Renal cortical epithelial cell (primary cell): ENCODE measurements at regions not wholly inside any gene's neighbourhood (a gene's known extent, or its start where the extent isn't known, plus 50 kb on each side); places are given as distances from the start of the nearest gene placed in this dataset.
"Not testable (repeated sequence)": the region's sequence is repeated elsewhere in the genome, so short reads cannot be mapped to it uniquely, and the experiment has no call there.

ENCODE experiments used
- DNase-seq: peaks from one replicate; pipeline ENCODE4 v3.0.0-alpha.2; 2011; ENCODE audit warnings: low read depth

DNA sequence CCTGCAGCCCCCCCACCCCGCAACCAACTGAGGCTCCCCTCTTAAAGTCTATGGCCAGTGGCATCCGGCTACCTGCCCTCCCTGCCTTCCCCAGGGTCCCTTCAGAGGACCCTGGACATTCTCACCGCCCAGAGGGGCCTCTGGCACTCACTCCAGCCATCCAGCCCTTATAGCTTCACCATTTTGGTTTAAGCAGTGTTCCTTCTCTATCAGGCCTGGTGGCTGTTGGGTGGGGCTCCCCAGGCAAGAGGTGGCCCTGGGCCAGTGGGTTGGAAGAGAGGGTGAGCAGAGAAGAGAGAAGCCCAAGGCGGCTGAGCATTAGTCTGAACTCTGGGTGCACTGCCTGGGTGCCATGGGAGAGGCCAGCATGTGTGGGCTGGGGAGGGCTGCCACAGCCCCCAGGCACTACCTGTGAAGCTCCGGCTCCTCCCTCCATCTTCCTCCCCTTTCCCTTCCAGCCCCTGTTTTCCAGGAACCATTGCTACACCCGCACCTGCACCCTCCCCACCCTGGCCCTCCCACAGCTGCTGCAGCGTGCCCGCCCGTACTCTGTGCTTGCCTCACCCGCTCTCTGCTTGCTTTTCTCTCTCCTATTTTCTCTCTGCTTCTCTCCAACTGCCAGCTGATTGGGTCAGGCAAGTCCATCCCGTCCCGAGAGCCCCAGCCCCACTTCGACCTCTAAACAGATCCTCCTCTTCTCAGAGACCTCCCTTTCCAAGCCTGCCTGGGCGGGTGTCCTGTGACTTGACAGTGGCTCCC lies 168.2 kb downstream of the TBC1D2B start:
- DNase-seq: no peak

- not testable (repeated sequence) for DNase-seq
Observed at GRCh38 chr15:77908752-77909111, 168.8 kb downstream of the TBC1D2B start.

DNA sequence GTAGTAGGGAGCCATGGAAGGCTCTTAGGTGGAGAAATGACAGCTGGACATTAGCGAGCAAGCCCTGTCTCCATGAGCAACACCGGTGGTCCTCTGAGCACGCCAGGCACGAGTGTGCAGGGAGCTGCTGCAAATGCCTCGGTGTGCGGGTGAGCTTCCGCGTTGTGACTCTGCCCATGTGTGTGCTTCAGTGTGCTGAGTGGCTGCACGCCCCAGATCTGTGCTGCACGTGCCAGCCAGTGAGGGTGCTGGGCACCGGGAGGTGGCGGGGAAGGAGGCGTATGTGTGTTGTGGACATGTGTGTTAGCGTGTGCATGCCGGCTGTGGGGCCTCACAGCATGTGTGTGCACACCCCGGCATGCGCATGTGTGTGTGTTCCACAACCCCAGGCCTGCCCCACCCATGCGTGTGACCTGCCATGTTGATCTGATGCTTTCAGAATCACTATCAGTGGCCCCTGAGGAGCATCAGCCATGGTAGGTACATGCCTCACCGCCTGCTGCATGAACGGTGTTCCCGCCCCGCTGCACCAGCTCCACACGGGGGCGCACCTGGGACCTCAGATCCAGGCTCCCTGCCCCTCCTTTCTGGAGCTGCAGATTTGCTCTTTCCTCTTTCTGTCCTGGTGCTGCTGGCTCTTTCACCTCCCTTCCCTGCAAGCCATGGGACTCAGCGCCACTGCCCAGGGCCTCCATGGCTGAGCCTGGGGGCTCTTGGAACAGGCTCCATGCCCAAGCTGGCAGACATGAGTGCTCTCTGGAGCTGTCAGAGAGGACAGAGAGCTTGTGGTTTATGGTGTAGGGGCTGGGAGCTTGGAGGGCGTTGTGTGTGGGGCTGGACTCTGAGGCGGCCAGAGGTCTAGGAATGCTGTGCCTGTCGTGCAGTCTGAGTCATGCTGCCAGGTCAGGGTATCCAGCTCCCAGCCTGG lies 169.4 kb downstream of the TBC1D2B start:
- DNase-seq: peak; percentile 52

DNA sequence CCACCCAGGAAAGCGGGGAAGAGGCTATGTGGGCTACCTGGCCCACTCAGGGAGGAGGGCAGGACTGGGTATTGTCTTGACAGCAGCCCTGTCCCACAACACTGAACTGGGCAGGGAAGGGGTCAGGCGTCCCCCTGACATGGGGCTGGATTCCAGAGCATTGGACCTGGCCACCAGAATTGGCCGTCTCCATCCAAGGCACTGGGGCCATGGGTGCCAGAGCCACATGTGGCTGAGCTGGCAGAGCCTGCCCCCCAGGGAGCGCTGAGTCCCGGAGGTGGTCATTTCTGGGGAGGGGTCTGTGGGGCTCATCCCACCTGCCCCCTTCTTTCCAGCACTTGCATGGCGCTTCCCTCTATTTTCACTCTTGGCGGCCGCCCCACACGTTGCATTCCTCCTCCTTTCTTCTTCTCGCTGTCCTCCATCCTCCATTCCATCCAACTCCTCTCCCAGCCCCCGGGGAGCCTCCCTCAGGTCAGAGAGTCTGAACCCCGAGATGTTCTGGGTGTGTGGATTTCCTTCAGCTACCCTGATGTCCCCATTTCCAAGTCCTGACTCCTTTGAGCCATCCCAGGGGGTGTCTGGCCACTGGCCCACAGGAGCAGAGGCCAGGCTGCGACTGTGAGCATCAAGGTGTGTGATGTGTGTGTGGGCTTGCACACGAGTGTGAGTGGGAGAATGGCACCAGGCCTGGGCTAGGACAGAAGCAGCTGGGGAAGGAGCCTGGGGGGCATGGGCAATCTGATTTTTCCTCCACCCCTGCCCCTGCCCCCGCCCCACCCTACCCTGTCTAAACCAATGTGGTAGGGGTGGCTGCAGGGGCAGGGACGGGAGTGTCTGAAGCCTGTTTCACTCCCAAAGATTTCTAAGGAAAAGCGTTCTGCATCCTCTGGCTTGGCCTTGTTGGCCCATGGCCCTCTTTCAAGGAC lies 171.2 kb downstream of the TBC1D2B start:
- DNase-seq: not testable (repeated sequence)

- DNase-seq: no peak
Observed at GRCh38 chr15:77905301-77905920, 172.1 kb downstream of the TBC1D2B start.

- no peak for DNase-seq
Observed at GRCh38 chr15:77904901-77905300, 172.6 kb downstream of the TBC1D2B start.

DNA sequence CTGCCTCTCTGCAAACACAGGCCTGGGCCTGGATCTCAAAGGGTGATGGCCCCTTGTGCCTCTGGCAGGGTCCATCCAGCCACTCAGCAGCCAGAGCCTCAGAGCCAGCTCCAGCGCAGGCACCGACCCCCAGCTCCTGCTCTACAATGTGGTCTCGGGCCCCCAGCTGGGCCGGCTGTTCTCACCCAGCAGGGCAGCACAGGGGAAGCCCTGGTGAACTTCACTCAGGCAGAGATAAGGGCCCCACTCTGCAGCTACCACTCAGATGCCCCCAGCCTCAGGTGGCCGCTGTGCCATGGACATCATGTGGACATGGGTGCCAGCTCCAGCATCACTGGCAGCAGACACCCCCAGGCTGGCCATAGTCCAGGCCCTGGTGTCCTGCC lies 173.1 kb downstream of the TBC1D2B start:
- no peak for DNase-seq

DNA sequence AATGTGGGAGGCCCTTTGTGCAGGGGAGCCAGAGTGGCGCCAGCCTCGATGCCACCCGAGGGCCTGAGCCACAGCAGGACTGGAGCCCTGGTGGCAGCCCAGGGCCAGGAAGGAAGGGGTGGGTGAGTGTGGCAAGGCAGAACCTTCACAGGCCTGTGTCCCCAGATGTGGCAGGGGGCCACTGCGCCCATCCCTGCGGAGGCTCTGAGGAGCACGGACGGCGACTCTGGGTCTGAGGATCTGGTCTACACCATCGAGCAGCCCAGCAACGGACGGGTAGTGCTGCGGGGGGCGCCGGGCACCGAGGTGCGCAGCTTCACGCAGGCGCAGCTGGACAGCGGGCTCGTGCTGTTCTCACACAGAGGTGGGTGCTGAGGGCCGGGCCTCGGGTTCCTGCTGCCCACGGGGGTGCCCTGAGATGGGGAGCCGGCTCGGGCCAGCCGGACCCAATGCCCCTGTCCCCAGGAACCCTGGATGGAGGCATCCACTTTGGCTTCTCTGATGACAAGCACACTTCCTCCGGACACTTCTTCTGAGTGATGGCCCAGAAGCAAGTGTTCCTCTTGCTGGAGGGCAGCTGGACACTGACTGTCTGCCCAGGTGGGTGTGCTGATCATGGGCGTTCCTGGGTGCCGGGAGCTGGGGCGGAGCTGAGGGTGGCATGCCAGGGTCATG lies 173.6 kb downstream of the TBC1D2B start:
- DNase-seq: not testable (repeated sequence)

- not testable (repeated sequence) for DNase-seq
Observed at GRCh38 chr15:77902921-77903760, 174.4 kb downstream of the TBC1D2B start.

DNA sequence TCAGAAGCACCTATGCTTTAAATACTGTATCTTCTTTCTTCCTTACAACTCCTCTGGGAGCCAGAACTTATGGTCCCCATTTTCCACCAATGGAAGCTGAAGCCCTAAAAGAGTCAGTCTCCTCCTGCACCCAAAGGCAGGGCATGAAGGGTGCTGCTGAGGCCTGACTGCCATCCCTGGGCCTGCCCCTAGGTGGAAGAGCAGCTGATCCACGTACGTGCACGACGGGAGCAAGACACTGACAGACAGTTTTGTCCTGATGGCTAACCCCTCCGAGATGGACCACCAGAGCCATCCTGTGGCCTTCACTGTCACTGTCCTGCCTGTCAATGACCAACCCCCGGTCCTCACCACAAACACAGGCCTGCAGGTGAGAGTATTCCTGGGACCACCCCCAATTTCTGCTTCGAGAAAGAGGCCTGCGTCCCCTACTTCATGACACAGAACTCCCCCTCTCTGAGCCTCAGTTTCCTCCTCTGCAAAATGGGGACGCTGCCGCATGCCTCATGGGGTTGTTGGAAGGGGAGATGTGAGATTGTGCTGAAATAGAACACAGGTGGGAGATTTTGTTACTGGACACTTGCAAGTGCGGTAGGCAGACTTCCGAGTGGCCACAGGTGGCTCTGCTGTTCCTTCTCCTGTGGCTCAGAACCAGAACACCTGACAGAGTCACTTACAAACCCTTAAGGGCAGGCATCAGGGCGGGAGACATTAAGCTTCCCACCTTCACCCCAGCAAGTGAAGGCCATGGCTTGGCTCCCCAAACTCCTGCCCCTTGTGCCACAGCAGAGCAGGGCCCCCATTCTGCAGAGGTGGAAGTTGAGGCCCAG lies 175.4 kb downstream of the TBC1D2B start:
- DNase-seq: no peak

GRCh38 chr15:77901251-77901881 lies 176.1 kb downstream of the TBC1D2B start:
- DNase-seq: no peak

DNA sequence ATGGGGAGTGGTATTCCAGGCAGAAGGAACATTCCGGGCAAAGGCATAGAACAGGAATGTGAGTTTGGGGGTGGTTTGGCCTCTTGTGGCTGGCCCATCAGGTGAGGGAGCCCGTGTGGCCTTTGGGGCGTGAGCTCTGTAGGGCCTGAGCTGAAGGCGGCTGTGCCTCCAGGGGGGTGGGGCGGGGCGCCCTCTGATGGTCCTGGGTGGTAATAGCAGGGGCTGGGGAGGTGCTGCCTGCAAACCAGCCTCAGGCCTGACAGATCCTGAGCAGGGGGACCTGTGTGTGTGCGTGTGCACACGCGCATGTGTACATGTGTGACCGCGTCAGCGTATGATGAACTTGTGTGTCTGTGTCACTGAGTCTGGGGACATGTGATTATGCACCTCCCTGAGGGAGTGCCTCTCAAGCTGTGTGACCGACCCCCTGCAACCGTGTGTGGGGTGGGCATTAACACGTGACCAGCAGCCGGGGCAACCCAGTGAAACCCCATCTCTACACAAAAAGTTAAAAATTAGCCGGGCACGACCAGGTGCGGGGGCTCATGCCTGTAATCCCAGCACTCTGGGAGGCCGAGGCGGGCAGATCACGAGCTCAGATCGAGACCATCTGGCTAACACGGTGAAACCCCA lies 177.1 kb downstream of the TBC1D2B start:
- not testable (repeated sequence) for DNase-seq

DNA sequence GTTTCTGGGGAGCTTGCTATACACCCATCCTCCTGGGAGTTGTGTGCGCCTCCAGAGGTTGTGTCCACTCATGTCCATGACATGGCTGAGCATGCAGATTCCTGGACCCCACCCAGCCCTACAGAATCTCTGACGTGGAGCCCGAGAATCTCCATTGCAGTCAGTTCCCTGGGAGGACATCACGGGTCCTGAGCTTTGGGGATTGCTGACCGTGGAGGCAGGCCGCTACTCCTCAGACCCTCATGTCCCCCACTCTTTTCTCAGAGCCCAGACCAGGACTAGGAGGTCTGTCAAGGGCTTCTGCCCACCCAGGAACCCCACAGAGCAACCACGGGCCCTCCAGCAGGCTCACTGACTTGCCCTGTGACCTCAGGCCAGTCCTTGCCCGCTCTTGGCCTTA lies 177.7 kb downstream of the TBC1D2B start:
- DNase-seq: not testable (repeated sequence)

- no peak for DNase-seq
Observed at GRCh38 chr15:77898811-77899730, 178.4 kb downstream of the TBC1D2B start.

DNA sequence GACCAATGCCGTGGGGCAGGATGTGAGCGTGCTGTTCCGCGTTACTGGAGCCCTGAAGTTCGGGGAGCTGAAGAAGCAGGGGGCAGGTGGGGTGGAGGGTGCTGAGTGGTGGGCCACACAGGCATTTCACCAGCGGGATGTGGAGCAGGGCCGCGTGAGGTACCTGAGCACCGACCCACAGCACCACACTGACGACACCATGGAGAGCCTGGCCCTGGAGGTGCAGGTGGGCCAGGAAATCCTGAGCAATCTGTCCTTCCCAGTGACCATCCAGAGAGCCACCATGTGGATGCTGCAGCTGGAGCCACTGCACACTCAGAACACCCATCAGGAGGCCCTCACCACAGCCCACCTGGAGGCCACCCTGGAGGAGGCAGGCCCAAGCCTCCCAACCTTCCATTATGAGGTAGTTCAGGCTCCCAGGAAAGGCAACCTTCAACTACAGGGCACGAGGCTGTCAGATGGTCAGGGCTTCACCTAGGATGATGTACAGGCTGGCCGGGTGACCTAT lies 179.6 kb downstream of the TBC1D2B start:
- DNase-seq: no peak

DNA sequence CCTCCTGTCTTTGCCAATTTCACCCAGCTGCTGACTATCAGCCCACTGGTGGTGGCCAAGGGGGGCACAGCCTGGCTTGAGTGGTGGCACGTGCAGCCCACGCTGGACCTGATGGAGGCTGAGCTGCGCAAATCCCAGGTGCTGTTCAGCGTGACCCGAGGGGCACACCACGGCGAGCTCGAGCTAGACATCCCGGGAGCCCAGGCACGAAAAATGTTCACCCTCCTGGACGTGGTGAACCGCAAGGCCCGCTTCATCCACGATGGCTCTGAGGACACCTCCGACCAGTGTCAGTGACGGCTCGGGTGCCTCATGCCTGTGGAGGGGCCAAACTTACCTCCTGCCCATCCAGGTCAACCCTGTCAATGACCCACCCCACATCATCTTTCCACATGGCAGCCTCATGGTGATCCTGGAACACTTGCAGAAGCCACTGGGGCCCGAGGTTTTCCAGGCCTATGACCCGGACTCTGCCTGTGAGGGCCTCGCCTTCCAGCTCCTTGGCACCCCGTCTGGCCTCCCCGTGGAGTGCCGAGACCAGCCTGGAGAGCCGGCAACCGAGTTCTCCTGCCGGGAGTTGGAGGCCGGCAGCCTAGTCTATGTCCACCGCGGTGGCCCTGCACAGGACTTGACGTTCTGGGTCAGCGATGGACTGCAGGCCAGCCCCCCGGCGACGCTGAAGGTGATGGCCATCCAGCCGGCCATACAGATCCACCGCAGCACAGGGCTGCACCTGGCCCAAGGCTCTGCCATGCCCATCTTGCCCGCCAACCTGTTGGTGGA lies 180.2 kb downstream of the TBC1D2B start:
- DNase-seq: not testable (repeated sequence)
